SH-SY5Y (cell line): ENCODE measurements at regions not wholly inside any gene's neighbourhood (a gene's known extent, or its start where the extent isn't known, plus 50 kb on each side); places are given as distances from the start of the nearest gene placed in this dataset.
A peak's percentile ranks its signal among the peaks of the same experiment; 100 is the strongest.

Experiments
- GATA2 ChIP-seq: IDR thresholded peaks from 2 replicates; pipeline ENCODE4 v1.6.1; 2011; ENCODE audit warnings: mild to moderate bottlenecking, low read depth, low read length
- GATA3 ChIP-seq: IDR thresholded peaks from 2 replicates; pipeline ENCODE4 v1.6.1; 2011; ENCODE audit warnings: low read depth, mild to moderate bottlenecking, low read length, moderate library complexity

DNA sequence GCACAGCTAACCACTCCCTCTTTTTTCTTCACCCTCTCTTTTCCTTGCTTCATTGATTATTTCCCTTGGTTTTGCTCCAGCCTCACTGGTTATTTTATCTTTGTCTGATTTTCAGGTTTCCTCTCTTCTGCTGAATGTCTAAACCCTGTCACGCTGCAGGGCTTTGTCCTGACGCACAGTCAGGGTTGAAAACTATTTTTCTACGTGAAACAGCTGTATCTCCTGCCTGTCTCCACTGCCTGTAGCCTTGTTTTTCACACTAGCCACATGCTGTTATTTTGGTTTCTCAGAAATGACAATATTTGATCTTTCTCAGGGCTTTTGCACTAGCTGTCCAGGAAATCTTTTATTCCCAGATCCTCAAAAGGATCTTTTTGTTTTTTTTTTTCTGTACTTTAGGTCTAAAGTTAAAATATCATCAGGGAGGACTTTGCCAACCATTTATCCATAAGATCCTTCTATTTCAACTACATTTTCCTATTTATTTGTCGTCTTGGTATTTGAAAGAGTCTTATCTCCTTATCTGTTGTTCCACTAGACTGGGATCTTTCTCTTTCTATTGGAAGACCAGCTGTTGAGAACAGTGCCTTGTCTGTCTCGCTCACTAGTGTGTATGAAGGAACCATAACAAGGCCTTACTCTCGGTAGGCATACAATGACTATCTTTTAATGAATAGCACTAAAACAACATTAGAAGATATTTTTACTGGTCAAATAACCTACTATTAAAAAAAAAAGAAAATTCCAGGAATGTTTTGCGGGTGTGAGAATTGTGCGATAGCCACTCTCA, 164.3 kb downstream of the PDHA2 start:
- TF ChIP-seq GATA3 (peak; percentile 55; the same call in 1 of the 2 replicates), GATA2 (no peak)
